Neural crest cell (in vitro differentiated cells): ENCODE measurements at regions not wholly inside any gene's neighbourhood (a gene's known extent, or its start where the extent isn't known, plus 50 kb on each side); places are given as distances from the start of the nearest gene placed in this dataset.

Source experiments
- DNase-seq: peaks from one replicate; pipeline ENCODE4 v3.0.0; 2021; ENCODE audit warnings: low read depth, mixed read lengths, low spot score
- H3K27ac Mint-ChIP-seq: one replicate; pipeline ENCODE4 v1.8.0; 2021; ENCODE audit warnings: mild to moderate bottlenecking, mixed read lengths; ENCODE audit not compliant: unreplicated experiment
- H3K27me3 Mint-ChIP-seq: 2 replicates; pipeline ENCODE4 v1.8.0; 2021; ENCODE audit warnings: low read depth, mild to moderate bottlenecking, mixed read lengths
- H3K36me3 Mint-ChIP-seq: 2 replicates; pipeline ENCODE4 v1.8.0; 2021; ENCODE audit warnings: low read depth, mild to moderate bottlenecking, mixed read lengths
- H3K4me1 Mint-ChIP-seq: 2 replicates; pipeline ENCODE4 v1.8.0; 2021; ENCODE audit warnings: mixed read lengths
- H3K4me3 Mint-ChIP-seq: one replicate; pipeline ENCODE4 v1.8.0; 2021; ENCODE audit warnings: mild to moderate bottlenecking, mixed read lengths
- H3K9me3 Mint-ChIP-seq: 2 replicates; pipeline ENCODE4 v1.8.0; 2021; ENCODE audit warnings: mixed read lengths
- TF ChIP-seq, protein P1 (sequence below): fragments of 200-600 bp; sonication (generic); conservative IDR thresholded peaks from 2 replicates; pipeline ENCODE4 v1.5.0; 2021; ENCODE audit warnings: antibody characterized with exemption, mild to moderate bottlenecking

DNA sequence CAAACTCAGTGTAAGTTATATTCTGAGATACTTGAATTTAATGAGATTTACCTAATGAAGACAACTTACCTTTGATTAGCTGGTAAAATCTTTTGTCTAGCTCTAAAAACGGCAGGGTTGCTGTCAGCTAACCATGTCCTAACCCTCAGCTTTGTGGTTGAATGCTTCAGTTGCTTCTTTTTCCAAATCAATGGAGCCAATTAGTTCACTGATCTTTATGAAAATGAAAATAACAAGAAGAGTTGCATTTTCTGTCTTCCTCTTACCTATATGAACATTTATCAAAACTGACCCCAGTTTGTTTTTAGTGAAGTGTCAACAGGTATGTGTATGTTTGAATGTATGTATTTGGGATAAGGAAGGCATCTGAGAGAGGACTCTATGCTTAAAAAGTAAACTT lies 253.1 kb upstream of the MTPN start:
- no peak for DNase-seq
- Mint-ChIP-seq H3K4me3 (no peak overlapping the region), H3K4me1 (no peaks in the 10 kb centered on the region), H3K27ac (no peak overlapping the region), H3K27me3 (no peaks in the 10 kb centered on the region), H3K36me3 (peaks cover under 1% of the 10 kb centered on the region), H3K9me3 (peaks cover 10% of the 10 kb centered on the region)
- TF ChIP-seq, protein P1, sequence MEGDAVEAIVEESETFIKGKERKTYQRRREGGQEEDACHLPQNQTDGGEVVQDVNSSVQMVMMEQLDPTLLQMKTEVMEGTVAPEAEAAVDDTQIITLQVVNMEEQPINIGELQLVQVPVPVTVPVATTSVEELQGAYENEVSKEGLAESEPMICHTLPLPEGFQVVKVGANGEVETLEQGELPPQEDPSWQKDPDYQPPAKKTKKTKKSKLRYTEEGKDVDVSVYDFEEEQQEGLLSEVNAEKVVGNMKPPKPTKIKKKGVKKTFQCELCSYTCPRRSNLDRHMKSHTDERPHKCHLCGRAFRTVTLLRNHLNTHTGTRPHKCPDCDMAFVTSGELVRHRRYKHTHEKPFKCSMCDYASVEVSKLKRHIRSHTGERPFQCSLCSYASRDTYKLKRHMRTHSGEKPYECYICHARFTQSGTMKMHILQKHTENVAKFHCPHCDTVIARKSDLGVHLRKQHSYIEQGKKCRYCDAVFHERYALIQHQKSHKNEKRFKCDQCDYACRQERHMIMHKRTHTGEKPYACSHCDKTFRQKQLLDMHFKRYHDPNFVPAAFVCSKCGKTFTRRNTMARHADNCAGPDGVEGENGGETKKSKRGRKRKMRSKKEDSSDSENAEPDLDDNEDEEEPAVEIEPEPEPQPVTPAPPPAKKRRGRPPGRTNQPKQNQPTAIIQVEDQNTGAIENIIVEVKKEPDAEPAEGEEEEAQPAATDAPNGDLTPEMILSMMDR, result no peak

DNA sequence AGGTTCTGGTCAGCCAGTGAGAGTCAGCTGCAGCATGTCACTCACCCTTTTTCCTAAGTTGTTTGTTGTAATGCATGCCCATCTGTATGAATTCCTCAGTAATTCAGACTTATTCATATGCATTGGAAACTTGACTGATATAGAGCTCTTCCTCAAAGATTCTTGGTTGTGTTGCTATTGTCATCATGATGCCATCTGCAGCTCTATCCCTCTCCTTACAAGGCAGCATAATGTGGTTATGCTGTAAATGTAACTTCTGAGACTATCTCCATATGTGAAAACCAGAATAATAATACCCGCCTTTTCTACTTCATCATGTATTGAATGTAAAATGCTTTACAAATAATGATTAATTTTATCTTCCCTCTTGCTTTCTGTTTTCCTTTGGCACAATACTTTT lies 252.6 kb upstream of the MTPN start:
- H3K4me3 Mint-ChIP-seq, result no peak overlapping the region

DNA sequence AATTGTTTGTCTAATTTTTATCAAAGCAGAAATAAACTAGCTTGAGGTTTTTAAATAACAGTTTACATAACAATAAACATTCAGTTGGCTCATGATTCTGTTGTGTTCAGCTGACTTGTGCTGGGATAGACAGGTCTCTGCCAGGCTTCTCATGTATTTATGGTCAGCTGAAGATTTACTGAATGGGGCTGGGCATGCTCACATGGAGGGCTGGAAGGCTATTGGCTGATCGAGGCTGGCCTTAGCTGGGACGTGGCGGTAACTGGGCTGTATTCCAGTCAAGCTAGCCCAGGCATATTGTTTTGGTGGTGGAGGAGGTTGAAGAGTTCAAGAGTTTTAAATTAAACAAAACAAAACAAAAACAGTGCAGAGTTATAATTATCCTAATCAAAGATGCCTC lies 251.0 kb upstream of the MTPN start:
- Mint-ChIP-seq H3K4me3 (no peak overlapping the region), H3K9me3 (peaks cover 8% of the 10 kb centered on the region), H3K27ac (no peak overlapping the region), H3K36me3 (no peaks in the 10 kb centered on the region), H3K27me3 (no peaks in the 10 kb centered on the region), H3K4me1 (no peaks in the 10 kb centered on the region)
- DNase-seq, result no peak
- TF ChIP-seq, protein P1, result no peak

More for the DNA sequence above, 252.6 kb upstream of the MTPN start:
- DNase-seq, result no peak
- TF ChIP-seq, protein P1, result no peak
- Mint-ChIP-seq H3K27ac (no peak overlapping the region), H3K27me3 (no peaks in the 10 kb centered on the region), H3K9me3 (peaks cover 8% of the 10 kb centered on the region), H3K4me1 (no peaks in the 10 kb centered on the region), H3K36me3 (no peaks in the 10 kb centered on the region)

DNA sequence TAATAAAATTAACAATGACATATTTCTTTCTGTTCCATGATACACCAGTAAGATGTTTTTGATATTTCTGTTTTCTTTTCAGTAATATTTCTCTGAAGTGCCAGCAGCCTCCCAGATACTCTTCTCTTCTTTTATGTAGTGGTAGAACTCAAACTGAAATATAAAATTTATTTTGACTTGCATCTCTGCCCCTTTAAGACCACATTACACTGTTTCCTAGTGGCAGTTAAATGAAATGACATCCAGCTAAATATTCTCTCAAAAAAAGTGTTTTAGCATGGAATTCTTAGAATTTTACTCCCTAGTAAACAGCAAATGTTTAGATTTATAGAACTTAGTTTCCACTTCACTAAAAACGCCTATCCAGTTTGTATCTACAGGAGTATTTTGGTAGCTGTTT lies 237.2 kb upstream of the MTPN start:
- DNase-seq, result no peak
- H3K27me3 Mint-ChIP-seq, result no peaks in the 10 kb centered on the region
- H3K4me3 Mint-ChIP-seq, result no peak overlapping the region
- TF ChIP-seq, protein P1, result peak; percentile 45
- no peak overlapping the region for H3K27ac Mint-ChIP-seq
- no peaks in the 10 kb centered on the region for H3K36me3 Mint-ChIP-seq
- H3K4me1 Mint-ChIP-seq, result no peaks in the 10 kb centered on the region
- H3K9me3 Mint-ChIP-seq, result peaks cover 3% of the 10 kb centered on the region

DNA sequence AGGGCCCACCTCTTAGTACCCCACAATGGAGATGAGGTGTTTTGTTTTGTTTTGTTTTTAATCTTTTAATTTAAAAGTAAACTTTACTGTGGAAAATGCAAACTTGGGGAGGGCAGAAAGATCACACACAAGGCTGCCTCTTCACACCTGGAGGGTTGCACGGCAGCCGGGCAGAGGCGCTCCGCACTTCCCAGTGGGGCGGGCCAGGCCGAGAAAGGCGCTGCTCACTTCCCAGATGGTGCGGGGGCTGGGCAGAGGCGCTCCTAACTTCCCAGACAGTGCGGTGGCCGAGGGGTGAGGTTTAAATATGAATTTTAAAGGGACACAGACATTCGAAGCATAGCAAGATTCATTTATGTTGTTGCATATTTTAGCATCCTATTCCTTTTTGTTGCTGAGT lies 235.9 kb upstream of the MTPN start:
- Mint-ChIP-seq H3K4me1 (no peaks in the 10 kb centered on the region), H3K9me3 (peaks cover 3% of the 10 kb centered on the region), H3K27me3 (no peaks in the 10 kb centered on the region), H3K4me3 (no peak overlapping the region), H3K27ac (no peak overlapping the region), H3K36me3 (no peaks in the 10 kb centered on the region)
- DNase-seq, result no peak
- TF ChIP-seq, protein P1, result no peak

DNA sequence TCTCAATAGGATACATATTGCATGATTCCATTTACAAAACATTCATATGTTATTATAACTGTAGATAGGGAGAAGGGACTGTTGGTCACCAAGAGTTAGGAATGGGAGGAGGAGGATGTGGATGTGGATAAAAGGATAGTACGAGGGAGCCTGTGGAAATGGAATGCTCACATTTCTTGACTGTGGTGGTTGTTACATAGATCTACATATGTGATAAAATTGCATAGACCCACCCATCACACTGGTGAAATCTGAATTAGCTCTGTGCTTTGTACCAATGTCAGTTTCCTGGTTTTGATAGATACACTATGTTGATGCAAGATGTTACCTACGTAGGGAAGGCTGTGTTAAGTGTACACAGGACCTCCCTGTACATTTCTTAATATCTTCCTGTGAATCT lies 233.5 kb upstream of the MTPN start:
- TF ChIP-seq, protein P1, result no peak
- no peaks in the 10 kb centered on the region for H3K4me1 Mint-ChIP-seq
- no peaks in the 10 kb centered on the region for H3K36me3 Mint-ChIP-seq
- H3K9me3 Mint-ChIP-seq, result peaks cover 4% of the 10 kb centered on the region
- H3K27ac Mint-ChIP-seq, result no peak overlapping the region
- no peak overlapping the region for H3K4me3 Mint-ChIP-seq
- no peaks in the 10 kb centered on the region for H3K27me3 Mint-ChIP-seq
- DNase-seq, result no peak
